ENCODE measurements at regions not wholly inside any gene's neighbourhood (a gene's known extent, or its start where the extent isn't known, plus 50 kb on each side); places are given as distances from the start of the nearest gene placed in this dataset.

DNA sequence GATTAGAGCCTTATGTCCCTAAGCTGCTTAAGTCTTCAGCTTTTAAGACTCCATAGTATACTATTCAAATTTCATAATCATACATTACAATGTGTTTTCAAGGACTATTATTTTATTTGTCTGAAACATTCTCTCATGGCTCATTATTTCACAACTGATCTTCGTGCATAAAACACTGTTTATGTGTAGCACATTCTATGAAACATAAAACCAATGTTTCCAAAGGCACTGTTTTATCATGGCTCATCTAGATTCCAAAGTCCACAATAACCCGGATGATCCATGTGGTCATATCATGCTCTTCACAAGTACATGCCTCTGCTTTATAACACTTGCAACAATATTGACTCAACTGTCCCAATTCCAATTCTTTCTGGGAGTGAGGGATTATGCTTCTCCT, 806.1 kb downstream of the TNS3 start:
- H3K79me1 ChIP-seq (ENCODE audit: low read depth, low read length), result no peaks in the 10 kb centered on the region
- H3K56ac ChIP-seq (replicated peaks; ENCODE audit: insufficient read length, low read depth, low read length), result no peak overlapping the region
- H3K79me2 ChIP-seq (ENCODE audit: control insufficient read depth in 1 of 2, insufficient read depth in 2 of 2, low read length in 2 of 2), result no peaks in the 10 kb centered on the region
- no peak overlapping the region for H2BK12ac ChIP-seq (ENCODE audit: low read depth, low read length)
- no peak overlapping the region for H2AFZ ChIP-seq (ENCODE audit: low read length)
- H2BK120ac ChIP-seq (replicated peaks; ENCODE audit: low read depth, low read length), result no peak overlapping the region
- no peak overlapping the region for H4K8ac ChIP-seq (ENCODE audit: extremely low read depth, insufficient read depth, low read length)
- H3K27ac ChIP-seq (ENCODE audit: low read depth, low read length), result no peak overlapping the region
- TF ChIP-seq CHD1 (IDR thresholded peaks at IDR 0.05; ENCODE audit: low read depth, low read length) (no peak), CTBP2 (IDR thresholded peaks at IDR 0.05; ENCODE audit: borderline replicate concordance, insufficient read depth, insufficient read length, low read length) (no peak)
- H3K18ac ChIP-seq (ENCODE audit: extremely low read depth, low read length), result no peak overlapping the region
- H3K23me2 ChIP-seq (ENCODE audit: low read depth, low read length), result no peaks in the 10 kb centered on the region
- FAIRE-seq (no peak), DNase-seq (ENCODE audit: low read depth in 1 of 2, low spot score in 2 of 2) (no peak)
- no peak overlapping the region for H2BK20ac ChIP-seq (ENCODE audit: low read length)
- H4K20me1 ChIP-seq (replicated peaks in 1 of 2; ENCODE audit: control insufficient read depth in 1 of 2, insufficient read depth in 2 of 2, low read length in 2 of 2), result no peaks in the 10 kb centered on the region
- H3K27me3 ChIP-seq (replicated peaks in 1 of 4; ENCODE audit: control insufficient read depth in 3 of 4, extremely low read depth in 1 of 4, insufficient read depth in 3 of 4, low read length in 3 of 4), result no peaks in the 10 kb centered on the region
- H3K4me2 ChIP-seq (ENCODE audit: insufficient read depth in 1 of 2, low read depth in 2 of 2, low read length in 2 of 2), result no peak overlapping the region
- H3K4me1 ChIP-seq (replicated peaks in 1 of 4; ENCODE audit: control insufficient read depth in 3 of 4, insufficient read depth in 4 of 4, low read length in 3 of 4), result no peaks in the 10 kb centered on the region
- no peak overlapping the region for H2BK5ac ChIP-seq (ENCODE audit: low read depth, low read length)
- ChIA-PET CTCF (ENCODE audit: partially characterized antibody) (interaction anchor here (1.2 to 1.3 kb wide), 2 partner anchors 11 to 304 kb away, joined by 3 to 6 read pairs; no protein-coding TSS in a partner anchor), POLR2A (ENCODE audit: partially characterized antibody) (no interaction called here)
- WGBS, 2 experiments (ENCODE audit: extremely low coverage in 1 of 2, insufficient coverage in 1 of 2, insufficient read length in 1 of 2, insufficient replicate concordance in 2 of 2, low coverage in 1 of 2, low lambda C conversion rate in 2 of 2, missing lambda C conversion rate in 1 of 2), result 53% methylated on average over 2 of the region's 2 CpGs; no CpG with 5 or more reads in 1 of the 2 experiments
- H3K14ac ChIP-seq (ENCODE audit: insufficient read length), result no peak overlapping the region
- H2AK5ac ChIP-seq (ENCODE audit: low read depth, low read length), result no peak overlapping the region
- H4K91ac ChIP-seq (replicated peaks; ENCODE audit: insufficient read length, low read length), result no peak overlapping the region
- H3K4me3 ChIP-seq (ENCODE audit: extremely low read depth in 1 of 4, insufficient read depth in 2 of 4, low read depth in 3 of 4, low read length in 4 of 4), result no peak overlapping the region
- no peak overlapping the region for H4K5ac ChIP-seq (ENCODE audit: insufficient read length, low read depth, low read length)
- no peak overlapping the region for H3K4ac ChIP-seq (replicated peaks; ENCODE audit: insufficient read length, low read depth, low read length)
- no peaks in the 10 kb centered on the region for H3K9me3 ChIP-seq (ENCODE audit: insufficient read depth in 2 of 2, low read depth in 1 of 2, low read length in 1 of 2)
- no peak overlapping the region for H2BK15ac ChIP-seq (ENCODE audit: low read length)
- H3K36me3 ChIP-seq (ENCODE audit: control insufficient read depth in 2 of 4, insufficient read depth in 4 of 4, low read length in 3 of 4), result no peaks in the 10 kb centered on the region
- H3K23ac ChIP-seq (ENCODE audit: insufficient read length), result no peak overlapping the region
- no peak overlapping the region for H3K9ac ChIP-seq (replicated peaks in 1 of 4; ENCODE audit: extremely low read depth in 1 of 4, low read depth in 3 of 4, low read length in 3 of 4)

All from H1 (cell line).